DMS79 (cell line): ENCODE measurements at regions not wholly inside any gene's neighbourhood (a gene's known extent, or its start where the extent isn't known, plus 50 kb on each side); places are given as distances from the start of the nearest gene placed in this dataset.

Source experiments
- DNase-seq: peaks from one replicate; lab custom pipeline; 2025; lab: John Stamatoyannopoulos, UW

DNA sequence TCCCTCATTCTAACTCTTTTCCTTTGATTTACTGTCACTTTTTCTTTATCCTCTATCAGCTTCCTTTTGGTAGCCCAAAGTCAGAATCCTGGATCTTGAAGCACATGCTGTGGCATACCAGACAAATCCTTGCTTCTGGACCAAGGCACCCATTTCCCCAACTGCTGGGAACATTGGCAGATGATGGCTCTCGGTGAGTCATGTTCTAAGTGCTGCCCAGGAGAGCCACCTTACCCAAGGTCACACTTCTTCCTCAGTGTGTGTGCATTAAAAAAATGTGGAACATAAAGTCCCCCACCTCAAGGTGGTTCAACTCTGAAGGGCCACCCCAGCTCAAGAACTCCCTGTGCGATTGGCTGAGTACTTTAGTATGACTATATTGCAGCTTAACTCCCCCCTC is 141.4 kb upstream of the PUM3 start:
- DNase-seq: no peak

- DNase-seq: no peak
Measured at GRCh38 chr9:2984491-2984890, 140.6 kb upstream of the PUM3 start.

GRCh38 chr9:2979957-2980610 is 136.2 kb upstream of the PUM3 start:
- no peak for DNase-seq

GRCh38 chr9:2972475-2972874 is 128.6 kb upstream of the PUM3 start:
- DNase-seq: no peak

- DNase-seq: no peak
Measured at GRCh38 chr9:2970864-2971263, 127.0 kb upstream of the PUM3 start.

- no peak for DNase-seq
Measured at GRCh38 chr9:2967766-2968165, 123.9 kb upstream of the PUM3 start.

DNA sequence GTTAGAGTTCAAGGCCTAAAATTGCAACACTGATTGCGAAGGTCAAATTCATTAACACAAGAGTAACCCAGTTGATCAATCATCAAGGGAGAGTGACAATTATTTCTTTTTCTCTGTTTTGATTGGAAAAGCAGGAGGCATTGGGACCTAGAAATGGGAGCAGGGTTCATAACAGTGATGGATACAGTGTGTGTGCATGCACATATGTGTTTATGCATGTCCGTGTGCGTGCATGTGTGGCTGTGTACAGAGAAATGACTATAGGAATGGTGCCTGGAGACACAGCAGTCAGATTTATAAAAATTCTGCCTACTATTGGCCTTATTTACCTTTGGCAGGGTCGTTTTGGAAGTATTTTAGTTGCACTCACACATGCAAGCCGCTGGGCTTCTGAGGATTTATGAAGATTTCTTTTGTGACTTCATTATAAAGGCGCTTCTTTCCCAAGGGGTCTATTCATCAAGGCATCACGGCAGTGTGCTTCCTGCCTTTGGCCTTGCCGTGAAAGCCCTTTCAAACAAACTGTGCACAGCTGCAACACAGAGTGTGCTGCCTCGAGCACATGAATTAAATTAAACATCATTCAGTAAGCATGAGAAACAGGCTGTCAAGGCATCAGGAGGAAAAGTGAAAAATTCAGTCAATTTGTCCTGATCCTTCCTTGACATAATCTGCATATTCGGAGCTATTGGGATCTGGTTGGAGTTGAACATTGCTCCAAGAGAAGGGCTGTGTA is 122.8 kb upstream of the PUM3 start:
- DNase-seq: no peak

DNA sequence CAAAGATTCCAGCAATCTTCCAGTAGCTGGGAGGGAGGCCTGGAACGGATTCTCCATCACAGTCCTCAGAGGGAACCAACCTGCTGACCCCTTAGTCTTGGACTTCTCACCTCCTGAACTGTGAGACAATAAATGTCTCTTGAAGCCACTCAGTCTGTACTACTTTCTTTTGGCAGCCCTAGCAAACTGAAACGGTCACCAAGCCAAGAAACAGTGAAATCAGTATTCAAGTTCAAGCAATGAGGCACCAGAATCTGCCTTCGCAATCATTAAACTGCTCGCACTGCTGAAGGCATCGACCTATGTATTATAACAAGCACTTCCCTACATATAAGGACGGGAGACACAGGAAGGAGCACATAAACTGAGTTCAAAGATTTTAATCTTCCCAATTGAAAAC is 120.6 kb upstream of the PUM3 start:
- no peak for DNase-seq

DNA sequence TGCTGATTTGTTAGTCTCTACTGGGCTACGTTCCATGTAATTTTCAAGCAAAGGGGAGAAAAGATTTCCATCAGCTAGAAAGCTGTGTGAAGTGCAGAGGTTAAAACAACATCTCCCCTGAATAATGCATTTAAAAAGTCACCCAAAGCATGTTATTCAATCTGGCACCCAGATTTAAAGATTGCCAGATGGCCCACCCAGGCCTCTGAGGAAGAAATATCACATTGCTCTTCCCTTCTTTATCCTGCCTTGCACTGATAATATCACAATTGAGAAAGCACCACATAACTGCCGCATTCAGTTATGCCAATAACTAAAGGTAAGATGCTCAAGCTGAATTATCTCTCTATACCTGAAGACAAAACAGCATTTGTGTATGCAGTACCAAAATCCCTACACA is 119.4 kb upstream of the PUM3 start:
- DNase-seq: no peak

DNA sequence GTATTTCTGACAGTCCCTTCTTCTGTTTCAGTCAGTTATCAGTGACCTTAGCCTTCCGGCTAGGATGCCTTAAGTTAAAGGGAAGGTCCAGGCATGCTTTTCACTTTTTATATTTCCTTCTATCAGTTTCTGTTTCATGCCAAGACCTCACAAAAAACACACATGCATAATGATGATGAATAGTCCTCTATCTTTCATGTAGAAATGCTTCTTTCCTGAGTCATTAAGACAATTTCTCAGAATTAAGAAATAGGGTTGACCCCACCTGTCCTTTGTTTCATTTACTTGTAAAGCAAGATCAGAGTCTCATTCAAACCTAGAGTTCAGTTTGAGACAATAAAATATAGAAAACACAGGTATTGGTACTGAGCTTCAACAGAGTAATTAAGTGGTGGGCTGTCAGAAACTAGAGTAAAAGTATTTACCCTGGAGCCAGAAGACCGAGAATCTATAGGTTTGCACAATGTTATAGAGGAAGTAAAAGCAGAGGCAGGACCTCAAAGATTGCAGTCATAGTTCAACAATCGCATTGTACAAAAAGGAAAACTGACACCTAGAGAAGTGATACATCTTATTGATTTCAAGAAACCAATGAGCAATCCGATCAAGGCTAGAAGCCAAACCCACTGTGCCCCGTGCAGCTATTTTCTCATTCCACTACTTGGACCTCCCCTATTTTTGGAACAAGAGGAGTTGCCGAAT is 118.7 kb upstream of the PUM3 start:
- no peak for DNase-seq

- DNase-seq: no peak
Measured at GRCh38 chr9:2958219-2958618, 114.3 kb upstream of the PUM3 start.

DNA sequence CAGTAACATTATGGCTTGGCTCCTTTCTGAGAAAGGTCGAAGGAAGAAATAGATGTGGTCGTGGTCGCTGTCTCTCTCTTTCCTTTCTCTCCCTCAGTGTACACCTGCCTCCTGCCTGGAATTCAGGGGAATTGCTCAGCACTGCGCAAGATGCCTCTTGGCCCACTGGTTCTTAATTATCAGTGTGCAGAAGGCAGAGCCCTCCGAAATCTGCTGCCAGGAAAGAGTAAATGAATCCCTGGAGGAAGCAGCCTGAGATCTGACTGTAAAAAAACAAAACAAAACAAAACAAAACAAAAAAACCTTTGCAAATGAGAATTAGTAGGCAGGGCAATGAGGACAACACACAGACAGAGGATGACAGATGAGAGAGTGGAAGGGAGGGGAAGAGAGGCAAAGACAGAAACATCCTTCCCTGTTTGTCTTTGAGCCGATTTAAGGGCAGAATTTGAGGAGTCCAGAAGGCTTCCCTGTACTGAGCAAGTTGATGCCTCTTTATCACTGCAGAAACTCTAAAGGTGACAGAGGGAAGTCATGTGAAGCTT is 113.8 kb upstream of the PUM3 start:
- no peak for DNase-seq

- DNase-seq: no peak
Measured at GRCh38 chr9:2955575-2955974, 111.7 kb upstream of the PUM3 start.

DNA sequence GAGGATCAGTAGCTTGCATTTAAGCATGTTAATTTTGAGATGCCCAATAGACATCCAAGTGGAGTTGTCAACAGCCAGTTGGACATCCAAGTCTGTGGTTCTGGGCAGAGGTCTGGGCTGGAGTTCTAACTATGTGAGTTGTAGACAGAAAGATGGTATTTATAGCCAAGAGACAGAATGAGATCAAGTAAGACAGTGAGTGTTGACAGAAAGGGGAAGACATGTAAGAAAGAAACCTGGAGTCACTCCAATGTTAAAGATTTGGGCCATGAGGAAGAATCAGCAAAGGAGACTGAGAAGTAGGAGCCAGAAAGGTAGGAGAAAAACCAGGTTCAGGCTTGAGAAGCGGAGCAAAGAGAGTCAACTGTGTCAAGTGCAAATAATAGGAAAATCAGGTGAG is 95.5 kb upstream of the PUM3 start:
- no peak for DNase-seq

- DNase-seq: no peak
Measured at GRCh38 chr9:2936221-2936620, 92.3 kb upstream of the PUM3 start.

- DNase-seq: no peak
Measured at GRCh38 chr9:2934883-2935282, 91.0 kb upstream of the PUM3 start.

- no peak for DNase-seq
Measured at GRCh38 chr9:2934241-2934650, 90.4 kb upstream of the PUM3 start.

DNA sequence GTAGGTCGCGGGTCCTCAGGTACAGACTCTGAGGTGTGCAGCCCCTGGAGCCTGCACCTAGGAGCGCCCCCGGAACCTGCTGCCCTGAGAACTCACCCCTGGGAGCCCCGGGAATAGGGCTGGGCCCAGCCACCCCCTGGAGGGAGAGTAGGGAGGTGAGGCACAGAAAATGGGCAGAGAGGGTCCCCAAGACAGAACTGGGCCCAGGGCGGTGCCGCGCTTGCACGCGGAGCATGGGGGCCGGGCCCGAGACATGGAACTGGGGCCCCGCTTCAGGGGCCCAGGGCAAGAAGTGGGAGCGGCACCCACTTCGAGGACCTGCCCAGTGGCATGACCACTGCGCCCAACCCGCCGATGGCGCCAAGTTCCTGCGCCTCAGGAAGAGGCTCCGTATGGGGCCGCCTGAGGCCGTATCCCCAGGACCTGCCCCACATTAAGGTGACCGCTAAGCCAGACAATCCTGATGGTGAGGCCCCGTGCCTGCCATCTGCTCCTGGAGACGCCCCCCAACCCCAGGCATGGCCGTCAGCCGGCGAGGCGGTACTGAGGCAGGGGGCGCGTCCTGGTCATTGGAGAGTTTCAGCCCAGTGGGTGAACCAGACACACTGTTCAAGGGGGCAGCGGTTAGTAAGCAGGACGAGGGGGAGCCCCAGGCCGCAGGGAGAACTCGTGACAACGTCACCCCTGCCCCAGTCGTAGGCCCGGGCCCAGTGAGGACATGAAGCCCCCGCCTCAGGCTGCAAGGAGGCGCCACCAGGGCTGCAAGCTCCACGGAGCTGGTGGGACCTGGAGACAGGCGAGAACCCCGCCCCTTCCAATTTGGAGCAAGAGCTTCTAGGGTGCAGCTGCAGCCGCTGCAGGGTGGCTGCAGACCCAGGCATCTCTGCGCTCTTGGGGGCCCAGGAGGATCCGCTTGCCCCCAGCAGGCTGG is 89.5 kb upstream of the PUM3 start:
- no peak for DNase-seq

- no peak for DNase-seq
Measured at GRCh38 chr9:2928411-2928810, 84.5 kb upstream of the PUM3 start.

- DNase-seq: no peak
Measured at GRCh38 chr9:2925016-2925415, 81.1 kb upstream of the PUM3 start.

GRCh38 chr9:2924380-2924768 is 80.5 kb upstream of the PUM3 start:
- no peak for DNase-seq
